Loucy (cell line): ENCODE measurements at regions not wholly inside any gene's neighbourhood (a gene's known extent, or its start where the extent isn't known, plus 50 kb on each side); places are given as distances from the start of the nearest gene placed in this dataset.

Source experiments
- H2AFZ ChIP-seq: fragments of 200-600 bp; sonication (generic); 2 replicates; pipeline ENCODE4 v1.6.0; 2016; ENCODE audit warnings: antibody characterized with exemption, mild to moderate bottlenecking, low read length, moderate library complexity
- H3F3A ChIP-seq: fragments of 200-600 bp; 2 replicates; pipeline ENCODE4 v1.6.0; 2016; ENCODE audit warnings: antibody characterized with exemption, low read depth, mild to moderate bottlenecking
- H3K27me3 ChIP-seq: fragments of 200-600 bp; sonication (generic); 2 replicates; pipeline ENCODE4 v1.6.1; 2014; ENCODE audit warnings: low read length, mild to moderate bottlenecking; ENCODE audit not compliant: insufficient read depth, poor library complexity, severe bottlenecking
- H3K36me3 ChIP-seq: fragments of 200-600 bp; sonication (generic); 2 replicates; pipeline ENCODE4 v1.6.1; 2016; ENCODE audit warnings: low read length; ENCODE audit not compliant: insufficient read depth
- H3K4me1 ChIP-seq: fragments of 200-600 bp; sonication (generic); 2 replicates; pipeline ENCODE4 v1.5.1; 2014; ENCODE audit warnings: low read length, mild to moderate bottlenecking; ENCODE audit not compliant: insufficient read depth, poor library complexity, severe bottlenecking
- H3K4me2 ChIP-seq: fragments of 200-600 bp; sonication (generic); 2 replicates; pipeline ENCODE4 v1.6.0; 2014; ENCODE audit warnings: antibody characterized with exemption, low read length, low read depth, mild to moderate bottlenecking; ENCODE audit not compliant: poor library complexity, severe bottlenecking
- H3K4me3 ChIP-seq: fragments of 200-600 bp; sonication (generic); 2 replicates; pipeline ENCODE4 v1.5.1; 2014; ENCODE audit warnings: low read length, mild to moderate bottlenecking, mixed read lengths; ENCODE audit not compliant: poor library complexity, severe bottlenecking
- H3K79me2 ChIP-seq: fragments of 200-600 bp; sonication (generic); 2 replicates; pipeline ENCODE4 v1.6.1; 2014; ENCODE audit warnings: low read length; ENCODE audit not compliant: insufficient read depth
- H3K9ac ChIP-seq: fragments of 200-600 bp; sonication (generic); 2 replicates; pipeline ENCODE4 v1.6.0; 2014; ENCODE audit warnings: mild to moderate bottlenecking, low read depth, low read length, moderate library complexity; ENCODE audit not compliant: poor library complexity, severe bottlenecking
- H3K9me2 ChIP-seq: fragments of 200-600 bp; sonication (generic); replicated peaks from 2 replicates; pipeline ENCODE4 v1.6.1; 2016; ENCODE audit warnings: low read depth, low read length, mixed read lengths
- H3K9me3 ChIP-seq: fragments of 200-600 bp; sonication (generic); 2 replicates; pipeline ENCODE4 v1.6.1; 2014; ENCODE audit warnings: mild to moderate bottlenecking, antibody characterized with exemption, low read length, low read depth; ENCODE audit not compliant: insufficient read depth
- H4K20me1 ChIP-seq: fragments of 200-600 bp; sonication (generic); 2 replicates; pipeline ENCODE4 v1.6.0; 2014; ENCODE audit warnings: antibody characterized with exemption, low read length, mild to moderate bottlenecking; ENCODE audit not compliant: insufficient read depth, poor library complexity, severe bottlenecking
- CTCF ChIP-seq: fragments of 200-600 bp; sonication (generic); conservative IDR thresholded peaks from 2 replicates; pipeline ENCODE4 v1.5.1; 2014; ENCODE audit warnings: mild to moderate bottlenecking, antibody characterized with exemption, low read length
- EZH2phosphoT487 ChIP-seq: fragments of 200-600 bp; IDR thresholded peaks from 2 replicates; pipeline ENCODE4 v1.6.1; 2018; ENCODE audit warnings: antibody characterized with exemption, mild to moderate bottlenecking, moderate library complexity, borderline replicate concordance

DNA sequence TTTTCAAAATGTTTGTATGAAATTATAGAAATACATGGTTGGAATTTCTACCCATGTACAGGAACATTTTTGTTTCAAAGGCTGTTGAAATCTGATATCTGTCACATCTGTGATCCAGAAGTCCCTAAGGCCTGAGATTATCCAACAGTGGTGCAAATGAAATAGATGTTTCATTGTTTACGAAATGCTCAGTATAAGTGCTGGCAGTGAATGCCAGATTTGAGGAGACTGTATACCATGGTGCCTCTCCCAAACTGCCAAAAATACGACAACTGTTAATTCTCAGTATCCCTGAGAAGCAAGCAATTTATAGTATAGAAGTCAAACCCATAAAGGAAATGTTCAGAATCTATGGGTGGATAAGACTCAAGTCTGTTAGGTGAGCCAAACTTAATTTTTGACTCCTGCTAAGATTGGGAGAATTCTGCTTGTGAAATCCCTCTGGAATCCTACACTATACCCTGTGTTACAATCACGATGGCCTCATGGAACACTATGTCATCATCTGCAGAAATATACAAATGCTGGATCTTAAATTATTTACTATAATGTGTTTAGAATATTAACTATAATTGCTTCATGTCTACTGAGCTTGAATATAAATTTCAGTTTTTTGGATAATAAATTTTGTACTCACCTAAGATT, 71.2 kb upstream of the DOCK10 start:
- no peaks in the 10 kb centered on the region for H3K9me2 ChIP-seq
- no peak for TF ChIP-seq EZH2phosphoT487
- no peak for TF ChIP-seq CTCF
- H2AFZ ChIP-seq: no peak overlapping the region
- no peaks in the 10 kb centered on the region for H3K4me1 ChIP-seq
- no peak overlapping the region for H3K9ac ChIP-seq
- no peaks in the 10 kb centered on the region for H3F3A ChIP-seq
- no peaks in the 10 kb centered on the region for H3K9me3 ChIP-seq
- H4K20me1 ChIP-seq: no peaks in the 10 kb centered on the region
- H3K4me2 ChIP-seq: no peak overlapping the region
- no peaks in the 10 kb centered on the region for H3K27me3 ChIP-seq
- no peak overlapping the region for H3K4me3 ChIP-seq
- H3K79me2 ChIP-seq: no peaks in the 10 kb centered on the region
- H3K36me3 ChIP-seq: no peaks in the 10 kb centered on the region

GRCh38 chr2:225112362-225113126, 70.3 kb upstream of the DOCK10 start:
- Histone ChIP-seq H3K9me2 (no peaks in the 10 kb centered on the region), H3K36me3 (no peaks in the 10 kb centered on the region), H3K9me3 (no peaks in the 10 kb centered on the region), H3K79me2 (no peaks in the 10 kb centered on the region), H3F3A (no peaks in the 10 kb centered on the region), H3K4me2 (no peak overlapping the region), H3K4me3 (no peak overlapping the region), H3K9ac (no peak overlapping the region), H3K4me1 (no peaks in the 10 kb centered on the region), H4K20me1 (no peaks in the 10 kb centered on the region), H3K27me3 (no peaks in the 10 kb centered on the region), H2AFZ (no peak overlapping the region)
- TF ChIP-seq CTCF: no peak
- TF ChIP-seq EZH2phosphoT487: no peak

DNA sequence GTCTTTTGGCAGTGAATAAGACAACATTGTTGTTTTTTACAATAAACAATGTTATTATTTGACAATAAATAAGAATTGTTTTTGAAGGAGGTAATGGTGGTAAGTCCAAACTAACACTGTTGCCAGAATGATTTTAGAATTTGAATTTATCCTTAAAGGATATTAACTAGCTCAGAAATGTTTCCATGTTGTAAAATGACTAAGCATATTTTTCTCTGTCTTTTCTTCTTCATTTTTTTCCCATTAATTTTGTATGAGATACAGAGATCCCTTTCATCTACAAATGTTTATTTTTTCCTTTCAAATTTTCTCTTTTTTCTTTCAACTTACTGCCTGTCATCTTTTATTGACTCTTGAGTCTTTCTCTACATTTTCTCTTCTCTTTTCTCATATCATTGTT, 66.5 kb upstream of the DOCK10 start:
- Histone ChIP-seq H3K27me3 (no peaks in the 10 kb centered on the region), H3K9me3 (no peaks in the 10 kb centered on the region), H3K4me2 (no peak overlapping the region), H3K9ac (no peak overlapping the region), H2AFZ (no peak overlapping the region), H3K4me3 (no peak overlapping the region), H3F3A (no peaks in the 10 kb centered on the region), H4K20me1 (no peaks in the 10 kb centered on the region), H3K4me1 (no peaks in the 10 kb centered on the region), H3K36me3 (no peaks in the 10 kb centered on the region), H3K79me2 (no peaks in the 10 kb centered on the region), H3K9me2 (no peaks in the 10 kb centered on the region)
- no peak for TF ChIP-seq EZH2phosphoT487
- no peak for TF ChIP-seq CTCF
